MM.1S (cell line): ENCODE measurements at regions not wholly inside any gene's neighbourhood (a gene's known extent, or its start where the extent isn't known, plus 50 kb on each side); places are given as distances from the start of the nearest gene placed in this dataset.

Experiments used
- EZH2 ChIP-seq: fragments of 300-600 bp; sonication (generic); optimal IDR thresholded peaks from 2 replicates; pipeline ENCODE3; 2017; ENCODE audit warnings: low read depth, mild to moderate bottlenecking, antibody characterized with exemption, low read length, mixed read lengths
- TF ChIP-seq, protein P1 (sequence below): fragments of 300-600 bp; sonication (generic); IDR thresholded peaks from 2 replicates; pipeline ENCODE4 v1.5.1; 2016; ENCODE audit warnings: antibody characterized with exemption, low read length, mixed read lengths

DNA sequence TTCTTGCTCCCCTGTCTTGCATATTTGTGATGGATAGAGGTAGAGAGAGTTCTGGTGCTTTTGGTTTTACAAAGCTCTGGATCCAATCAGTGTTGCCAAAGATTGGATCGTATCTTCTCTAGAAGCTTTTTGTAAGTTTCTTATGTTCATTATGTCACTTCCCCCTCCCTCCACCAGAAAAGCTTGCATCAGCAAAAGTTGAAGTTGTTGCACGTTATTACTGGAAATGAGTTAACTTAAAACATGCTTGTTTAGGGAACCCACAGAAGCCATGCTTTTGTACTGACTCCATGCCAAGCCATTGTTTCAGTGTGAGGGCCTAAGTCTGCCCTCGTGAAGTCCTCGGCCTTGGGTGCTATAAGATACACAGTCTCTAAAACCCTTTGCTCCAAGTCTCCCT lies 186.5 kb downstream of the ERCC6L2 start:
- TF ChIP-seq, protein P1, sequence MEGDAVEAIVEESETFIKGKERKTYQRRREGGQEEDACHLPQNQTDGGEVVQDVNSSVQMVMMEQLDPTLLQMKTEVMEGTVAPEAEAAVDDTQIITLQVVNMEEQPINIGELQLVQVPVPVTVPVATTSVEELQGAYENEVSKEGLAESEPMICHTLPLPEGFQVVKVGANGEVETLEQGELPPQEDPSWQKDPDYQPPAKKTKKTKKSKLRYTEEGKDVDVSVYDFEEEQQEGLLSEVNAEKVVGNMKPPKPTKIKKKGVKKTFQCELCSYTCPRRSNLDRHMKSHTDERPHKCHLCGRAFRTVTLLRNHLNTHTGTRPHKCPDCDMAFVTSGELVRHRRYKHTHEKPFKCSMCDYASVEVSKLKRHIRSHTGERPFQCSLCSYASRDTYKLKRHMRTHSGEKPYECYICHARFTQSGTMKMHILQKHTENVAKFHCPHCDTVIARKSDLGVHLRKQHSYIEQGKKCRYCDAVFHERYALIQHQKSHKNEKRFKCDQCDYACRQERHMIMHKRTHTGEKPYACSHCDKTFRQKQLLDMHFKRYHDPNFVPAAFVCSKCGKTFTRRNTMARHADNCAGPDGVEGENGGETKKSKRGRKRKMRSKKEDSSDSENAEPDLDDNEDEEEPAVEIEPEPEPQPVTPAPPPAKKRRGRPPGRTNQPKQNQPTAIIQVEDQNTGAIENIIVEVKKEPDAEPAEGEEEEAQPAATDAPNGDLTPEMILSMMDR, result no peak
- no peak for TF ChIP-seq EZH2
